ENCODE measurements at regions not wholly inside any gene's neighbourhood (a gene's known extent, or its start where the extent isn't known, plus 50 kb on each side); places are given as distances from the start of the nearest gene placed in this dataset.

GRCh38 chr3:181300033-181300432 lies 310.5 kb upstream of the DNAJC19 start:
- TF ChIP-seq CTCF (conservative IDR thresholded peaks at IDR 0.05; ENCODE audit: low read depth, low read length) (no peak), EZH2 (IDR thresholded peaks at IDR 0.05; ENCODE audit: borderline replicate concordance, low read depth, low read length, poor library complexity, severe bottlenecking) (no peak)

Measured in A673 (cell line).